Stimulated activated CD4-positive, alpha-beta T cell treated with anti-CD3 and anti-CD28 coated beads, Interleukin-1b, Interleukin-23, amount 100 ng/mL, for 24 hours (primary cell): ENCODE measurements at regions not wholly inside any gene's neighbourhood (a gene's known extent, or its start where the extent isn't known, plus 50 kb on each side); places are given as distances from the start of the nearest gene placed in this dataset.
"Not testable (repeated sequence)": the region's sequence is repeated elsewhere in the genome, so short reads cannot be mapped to it uniquely, and the experiment has no call there.

Experiments
- DNase-seq, 4 experiments: peaks; one replicate each; pipeline ENCODE4 v3.0.0-alpha.2; 2020; ENCODE audit warnings: low read depth in 4 of 4, low spot score in 1 of 4

DNA sequence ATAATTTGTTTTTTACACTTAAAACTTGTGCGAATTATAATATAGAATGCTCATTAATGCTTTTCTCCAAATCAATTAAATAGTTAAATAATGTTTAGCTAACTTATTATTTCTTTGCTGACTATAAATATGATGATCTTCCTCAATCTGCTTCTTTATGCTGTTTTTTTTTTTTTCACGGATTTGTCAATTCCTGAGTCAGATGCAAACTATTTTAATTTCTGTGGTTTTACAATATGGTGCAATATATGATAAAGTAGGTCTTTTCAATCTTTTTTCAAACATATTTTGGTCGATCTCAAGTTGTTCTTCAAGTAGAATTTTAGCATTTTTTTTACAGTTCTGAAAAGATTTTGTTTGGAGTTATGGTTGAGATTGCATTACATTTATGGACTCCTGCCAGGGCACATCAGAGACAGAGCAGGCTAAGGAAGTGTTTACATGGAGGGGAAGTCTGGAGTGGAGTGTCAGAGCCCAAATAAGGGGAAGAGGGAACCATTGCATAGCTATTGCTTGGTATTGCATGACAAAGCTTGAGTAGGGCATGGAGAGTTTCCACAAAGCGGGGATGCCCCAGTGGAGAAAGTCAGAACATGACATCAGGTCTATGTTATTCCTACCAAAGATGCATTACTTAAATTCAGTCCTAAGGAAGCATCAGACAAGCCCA is 204.4 kb downstream of the OTUD1 start:
- DNase-seq, result no peak

DNA sequence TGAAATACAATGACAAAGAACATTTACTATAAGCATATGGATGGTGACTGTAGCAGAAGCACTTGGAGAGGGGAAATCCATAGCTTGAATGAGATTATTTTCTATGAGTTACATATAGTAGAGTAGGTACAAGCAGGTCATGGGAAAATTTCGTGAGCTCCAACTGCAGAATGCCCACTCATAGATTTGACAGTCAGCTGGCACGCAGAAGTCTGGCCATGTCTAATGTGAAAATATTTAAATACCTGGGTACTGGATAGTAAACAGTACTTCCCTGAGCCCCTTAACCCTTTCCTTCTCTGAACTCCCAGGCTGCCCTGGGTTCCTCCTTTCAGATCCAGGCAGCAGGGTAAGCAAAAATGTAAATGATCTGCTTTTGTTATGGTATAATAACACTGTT is 209.7 kb downstream of the OTUD1 start:
- DNase-seq, result no peak

DNA sequence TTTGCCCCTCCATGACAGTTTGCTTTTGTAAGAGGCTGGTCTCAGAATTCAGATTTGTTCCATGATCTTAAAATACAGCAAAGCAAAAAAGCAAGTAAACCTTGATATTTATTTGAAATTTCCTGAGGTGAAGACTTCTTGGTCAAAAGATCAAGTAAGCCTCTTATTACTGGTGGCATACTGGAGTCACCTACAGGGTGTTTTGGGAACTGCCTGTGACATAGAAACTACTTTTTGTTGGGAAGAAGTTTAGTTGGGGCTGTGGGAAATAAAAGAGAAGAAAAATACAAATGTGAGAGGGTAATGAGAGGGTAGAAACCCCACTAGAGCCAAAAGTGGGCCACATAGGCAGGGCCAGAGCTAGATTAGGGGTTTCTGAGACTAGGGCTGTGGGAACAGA is 217.9 kb downstream of the OTUD1 start:
- no peak for DNase-seq

DNA sequence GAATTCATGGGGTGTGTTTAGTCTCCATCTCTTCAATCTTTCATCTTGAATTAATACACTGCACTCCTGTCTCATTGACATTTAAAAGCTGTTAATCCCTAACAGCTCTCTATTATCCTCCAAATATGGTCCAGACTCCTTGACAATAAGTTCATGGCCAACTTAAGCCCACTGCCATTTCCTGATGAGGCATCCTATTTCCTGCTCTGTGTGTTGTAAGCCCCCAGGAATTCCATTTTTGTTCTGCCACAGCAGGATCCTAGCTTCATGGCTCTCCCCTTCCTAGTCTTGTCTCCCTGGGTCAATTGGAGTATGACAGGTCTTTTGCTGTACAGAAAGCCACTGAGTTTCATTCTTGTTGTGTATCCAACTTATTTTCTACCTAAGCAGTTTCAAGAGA is 218.8 kb downstream of the OTUD1 start:
- no peak for DNase-seq

DNA sequence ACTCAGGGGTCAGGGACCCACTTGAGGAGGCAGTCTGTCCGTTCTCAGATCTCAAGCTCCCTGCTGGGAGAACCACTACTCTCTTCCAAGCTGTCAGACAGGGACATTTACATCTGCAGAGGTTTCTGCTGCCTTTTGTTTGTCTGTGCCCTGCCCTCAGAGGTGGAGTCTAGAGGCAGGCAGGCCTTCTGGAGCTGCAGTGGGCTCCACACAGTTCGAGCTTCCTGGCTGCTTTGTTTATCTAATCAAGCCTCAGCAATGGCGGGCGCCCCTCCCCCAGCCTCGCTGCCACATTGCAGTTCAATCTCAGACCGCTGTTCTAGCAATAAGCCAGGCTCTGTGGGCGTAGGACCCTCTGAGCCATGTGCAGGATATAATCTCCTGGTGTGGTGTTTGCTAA is 233.0 kb downstream of the OTUD1 start:
- not testable (repeated sequence) for DNase-seq

DNA sequence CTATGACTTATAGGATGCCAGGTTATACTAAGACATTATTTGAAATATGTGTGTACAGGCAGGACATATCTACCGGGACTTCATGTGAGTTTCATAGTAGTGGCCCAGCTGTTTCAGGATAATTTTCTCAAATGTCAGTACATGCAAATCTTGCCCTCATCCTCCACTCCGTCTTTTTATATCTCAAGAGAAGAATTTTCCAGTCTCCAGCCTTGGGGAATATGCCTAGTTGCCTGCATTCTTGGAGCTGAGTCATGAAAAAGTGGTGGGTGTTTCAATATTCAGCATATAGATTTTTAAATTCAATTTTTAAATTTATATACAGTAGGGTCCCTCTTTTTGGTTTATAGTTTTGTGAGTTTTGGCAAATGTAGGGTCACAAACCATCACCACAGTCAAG is 236.7 kb downstream of the OTUD1 start:
- no peak for DNase-seq

DNA sequence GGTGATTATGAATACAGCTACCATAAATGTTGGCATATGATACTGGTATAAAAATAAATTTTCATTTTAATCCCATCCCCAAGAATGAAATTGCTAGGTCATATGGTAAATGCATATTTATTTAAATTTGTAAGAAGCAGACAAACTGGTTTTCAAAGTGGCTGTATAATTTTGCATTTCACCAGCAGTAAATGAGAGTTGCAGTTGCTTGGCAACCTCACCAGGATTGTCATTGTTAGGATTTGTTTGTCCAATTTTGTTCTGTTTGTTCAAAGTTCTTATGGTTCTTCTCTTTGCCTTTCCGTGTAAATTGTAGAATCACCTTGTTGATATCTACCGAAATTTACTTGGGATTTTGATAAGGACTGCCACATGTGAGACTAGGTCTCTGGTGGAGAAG is 237.4 kb downstream of the OTUD1 start:
- no peak for DNase-seq

DNA sequence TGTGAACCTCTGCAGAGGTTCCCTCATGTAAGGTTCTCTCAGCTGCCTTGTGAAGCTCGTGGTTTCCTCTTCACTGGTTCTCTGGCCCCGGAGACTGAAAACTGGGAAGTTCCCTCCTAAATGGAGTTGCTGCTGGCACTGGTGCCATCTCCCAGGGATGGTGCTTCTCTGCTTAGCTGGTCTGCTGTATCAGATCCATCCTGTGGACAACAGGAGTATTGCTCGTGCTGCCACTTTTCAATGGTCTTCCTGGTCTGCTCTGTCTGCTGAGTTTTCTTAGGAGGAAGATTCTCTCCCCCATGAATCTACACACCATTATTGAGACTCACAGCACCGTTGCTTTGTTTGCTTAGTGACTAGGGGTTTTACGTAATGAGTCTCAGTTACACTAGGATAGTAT is 247.8 kb downstream of the OTUD1 start:
- DNase-seq, result no peak

DNA sequence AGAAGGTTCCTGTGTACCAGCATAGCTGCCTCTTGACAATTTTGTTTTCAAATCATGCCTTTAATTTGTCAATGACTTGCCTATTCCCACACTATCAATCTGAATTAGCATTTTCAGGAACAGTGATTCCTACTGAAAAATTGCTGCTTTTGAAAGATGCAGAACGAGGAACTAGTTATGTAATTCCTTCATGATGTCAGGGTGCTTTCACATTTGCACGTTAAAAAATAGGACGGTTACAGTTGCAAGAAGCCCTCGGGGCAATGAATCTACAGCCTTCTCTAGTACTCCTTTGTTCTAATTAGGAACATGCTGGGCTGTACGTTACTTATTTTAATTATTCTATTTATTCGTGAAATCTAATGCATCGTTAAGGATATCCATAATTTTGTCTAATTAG is 253.9 kb downstream of the OTUD1 start:
- no peak for DNase-seq

DNA sequence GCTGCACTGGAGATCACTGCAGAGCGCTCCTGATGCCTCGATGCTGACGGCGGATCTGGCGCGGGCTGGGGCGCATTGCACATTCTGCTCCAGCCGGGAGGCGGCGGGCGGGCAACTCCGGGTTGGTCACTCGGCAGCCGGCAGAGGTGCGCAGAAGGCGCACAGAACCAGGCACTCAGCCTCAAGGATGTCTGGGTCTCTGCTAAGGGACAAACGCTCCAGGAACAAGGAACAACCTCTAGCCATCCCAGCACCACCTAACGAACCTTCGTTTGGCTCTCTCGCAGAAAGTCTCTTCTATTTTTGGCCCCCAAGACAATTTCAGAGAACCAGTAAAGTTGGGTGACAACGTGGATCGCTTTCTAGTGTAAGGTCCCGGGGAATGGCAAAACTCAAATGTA is 254.6 kb downstream of the OTUD1 start:
- peak in 1 of 4 experiments; percentile 10 for DNase-seq

DNA sequence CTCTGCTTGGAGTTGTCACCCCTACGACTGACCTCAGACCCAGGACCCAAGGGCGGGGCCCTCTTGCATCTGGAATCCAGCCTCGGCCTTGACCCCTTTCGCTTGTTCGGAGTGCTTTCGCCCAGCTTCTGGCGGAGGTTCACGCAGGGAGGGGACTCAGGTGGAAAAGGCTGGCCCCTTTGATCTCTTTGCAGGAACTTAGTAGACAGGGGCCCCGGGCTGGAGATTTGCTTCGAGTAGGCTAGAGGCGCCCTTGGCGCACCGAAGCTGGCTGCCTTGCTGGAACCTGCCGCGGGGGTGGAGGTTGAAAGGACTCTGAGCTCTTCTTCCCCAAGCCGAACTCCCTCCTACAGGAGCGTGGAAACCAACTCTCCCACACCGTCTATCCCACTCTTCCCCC is 255.1 kb downstream of the OTUD1 start:
- no peak for DNase-seq

DNA sequence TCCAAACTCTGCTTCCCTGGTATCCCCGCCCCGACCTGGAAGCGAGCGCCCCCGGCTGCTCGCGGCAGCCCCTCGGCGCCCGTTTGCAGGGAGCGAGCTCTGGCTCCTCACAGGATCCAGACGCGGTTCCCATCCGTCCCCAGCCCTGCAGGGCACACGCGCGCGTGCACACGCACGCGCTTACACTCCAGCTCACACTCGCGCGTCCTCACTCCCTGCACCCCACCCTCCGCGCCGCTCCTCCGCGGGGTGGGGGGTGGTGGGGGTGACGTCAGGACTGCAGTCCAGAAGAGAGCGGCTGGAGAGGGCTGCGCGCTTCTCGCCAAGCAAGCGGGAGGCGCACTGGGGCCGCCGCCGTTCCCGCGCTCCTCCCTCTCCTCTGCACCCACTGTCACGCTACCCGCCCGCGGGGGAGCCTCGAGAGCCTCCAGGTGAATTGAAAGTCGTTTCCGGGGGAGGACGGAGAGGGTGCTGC is 255.6 kb downstream of the OTUD1 start:
- DNase-seq, result no peak

DNA sequence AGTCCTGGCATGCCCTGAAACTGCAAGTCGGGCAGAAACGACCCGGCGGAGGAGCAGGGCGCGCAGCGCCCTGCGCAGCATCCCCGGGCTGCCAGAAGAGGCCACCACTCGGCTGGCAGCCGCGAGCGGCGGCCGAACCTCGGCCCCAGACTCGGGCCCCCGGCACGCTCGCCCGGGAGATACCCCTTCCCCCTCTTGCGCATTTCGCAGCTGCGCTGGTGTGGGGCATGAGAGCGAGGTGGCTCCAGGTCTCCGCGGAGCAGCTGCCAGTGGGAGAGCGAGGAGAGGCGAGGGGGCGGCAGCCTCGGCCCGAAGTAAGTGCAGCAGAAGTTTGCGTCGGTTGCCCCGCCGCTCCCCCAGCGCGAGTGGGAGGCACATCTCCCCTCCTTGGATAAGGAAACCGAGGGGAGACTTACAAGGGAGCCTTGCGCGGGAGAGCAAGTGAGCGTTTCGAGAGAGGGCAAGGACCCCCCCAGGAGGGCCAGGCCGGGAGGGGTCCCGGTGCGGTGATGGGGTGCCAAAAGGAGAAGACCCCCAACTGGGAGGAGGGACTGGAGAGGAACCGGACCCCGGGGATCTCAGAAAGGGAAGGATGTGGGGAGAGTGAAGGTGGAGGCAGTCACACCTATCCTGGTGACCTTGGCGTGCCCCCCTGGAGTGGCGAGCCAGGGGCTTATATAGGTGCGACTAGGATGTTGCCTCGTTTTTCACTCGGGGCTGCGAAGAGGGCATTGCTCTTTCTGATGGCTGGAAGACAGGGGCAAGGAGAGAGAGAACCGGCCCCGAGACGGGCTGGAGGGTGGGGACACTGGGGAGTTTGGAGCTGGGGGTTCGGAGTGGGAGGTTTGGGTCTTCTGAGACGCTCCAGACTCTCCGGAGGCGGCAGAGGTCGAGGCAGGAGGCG is 256.3 kb downstream of the OTUD1 start:
- DNase-seq, result no peak

DNA sequence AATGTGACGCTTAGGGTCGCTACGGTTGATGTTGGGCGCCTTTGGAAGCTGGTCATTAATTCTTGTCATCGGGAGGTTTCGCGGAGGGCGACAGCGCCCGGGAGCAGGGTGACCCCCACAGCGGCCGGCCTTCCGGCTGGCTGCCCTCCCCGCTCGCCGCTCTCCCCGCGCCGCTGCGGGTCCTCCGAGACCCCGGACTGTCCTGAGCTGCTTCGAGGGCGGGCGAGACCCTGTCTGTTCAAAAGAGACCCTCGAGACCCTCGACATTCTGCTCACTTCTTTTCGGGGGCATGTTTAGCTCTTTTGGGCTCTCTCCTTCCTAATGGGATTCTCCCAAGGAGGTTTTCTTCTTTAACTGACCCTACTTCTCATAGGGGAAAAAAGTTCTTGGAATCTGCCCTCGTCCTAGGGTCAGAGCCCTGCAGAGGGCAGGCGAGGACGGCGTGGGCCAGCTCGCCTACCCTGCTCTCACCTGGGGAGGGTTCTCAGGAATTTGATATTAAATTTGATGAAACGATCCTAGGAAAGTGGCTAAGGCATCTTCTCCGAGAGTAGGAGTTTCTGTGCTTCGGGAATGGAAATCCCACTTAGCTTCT is 257.0 kb downstream of the OTUD1 start:
- no peak for DNase-seq

DNA sequence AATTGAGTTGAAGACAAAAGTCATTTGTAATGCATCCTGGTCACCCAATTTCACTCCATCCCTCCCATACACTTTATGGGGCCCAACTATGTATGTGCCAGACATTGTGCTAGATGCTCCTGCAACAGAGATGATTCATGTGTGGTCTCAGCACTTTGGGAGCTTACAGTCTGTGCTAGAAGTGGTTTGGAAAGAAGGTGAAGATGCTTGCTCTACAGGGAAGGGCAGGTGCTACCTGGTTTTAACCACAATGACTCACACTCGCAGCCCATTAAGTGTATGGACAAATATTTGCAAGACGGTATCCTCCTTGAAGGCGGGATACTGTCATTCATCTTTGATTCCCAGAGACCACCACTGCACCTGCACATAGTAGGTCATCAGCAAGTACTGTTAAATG is 257.6 kb downstream of the OTUD1 start:
- DNase-seq, result no peak

DNA sequence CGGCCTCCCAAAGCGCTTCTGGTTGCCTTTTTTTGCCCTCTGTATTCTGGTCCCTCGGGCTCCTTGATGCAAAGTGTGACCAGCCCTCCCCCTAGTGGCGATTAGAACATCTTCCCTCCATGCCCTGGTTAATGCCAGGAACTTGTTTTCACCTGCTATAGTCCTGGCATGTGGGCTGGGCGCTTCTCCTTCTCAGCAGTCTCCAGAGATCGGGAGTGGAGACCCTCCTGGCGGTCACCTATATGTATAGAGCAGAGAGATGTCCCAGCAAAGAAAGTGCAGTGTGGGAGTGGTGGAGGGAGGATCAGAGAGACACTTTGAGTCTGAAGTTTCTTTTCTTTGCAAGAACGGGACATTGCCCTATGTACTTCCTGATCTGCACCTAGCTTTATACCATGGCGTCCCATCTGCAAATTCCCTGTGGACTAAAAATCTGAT is 264.1 kb downstream of the OTUD1 start:
- peak in 3 of 4 experiments; percentile 16 to 30 (median 25) for DNase-seq

DNA sequence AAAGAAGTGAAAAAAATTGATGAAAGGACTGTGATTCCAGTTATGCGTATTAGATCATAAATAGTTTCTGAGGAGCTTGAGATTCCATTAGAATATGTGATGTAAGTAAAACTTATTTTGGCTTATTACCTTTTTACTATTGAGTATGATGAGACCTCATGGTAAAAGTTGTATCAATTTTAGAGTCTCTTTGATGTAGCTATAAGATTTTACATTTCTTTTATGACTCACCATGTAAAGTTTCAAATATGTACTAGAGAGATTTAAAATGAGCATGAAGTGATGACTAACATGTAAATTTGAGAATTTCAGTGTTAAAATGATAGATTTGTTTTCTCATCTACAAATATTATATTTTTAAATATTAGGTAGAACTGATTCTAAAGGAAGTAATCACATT is 276.5 kb downstream of the OTUD1 start:
- DNase-seq, result no peak

DNA sequence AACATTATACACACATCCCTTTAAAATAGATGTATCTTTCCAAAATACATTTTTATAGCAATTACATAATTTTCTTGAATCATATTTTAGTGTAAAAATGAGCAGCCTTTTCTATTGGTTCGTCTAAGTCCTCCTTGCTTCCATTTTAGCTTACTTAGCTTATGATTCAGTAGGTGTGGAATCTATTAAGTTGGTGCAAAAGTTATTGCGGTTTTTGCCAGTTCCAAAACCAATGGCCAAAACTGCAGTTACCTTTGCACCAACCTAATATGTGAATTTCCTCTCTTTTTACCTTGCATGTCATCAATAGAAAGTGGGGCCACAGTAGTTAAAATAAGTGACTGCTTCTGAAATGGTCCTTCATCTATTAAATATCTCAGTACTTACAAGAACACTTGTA is 279.0 kb downstream of the OTUD1 start:
- DNase-seq, result no peak

DNA sequence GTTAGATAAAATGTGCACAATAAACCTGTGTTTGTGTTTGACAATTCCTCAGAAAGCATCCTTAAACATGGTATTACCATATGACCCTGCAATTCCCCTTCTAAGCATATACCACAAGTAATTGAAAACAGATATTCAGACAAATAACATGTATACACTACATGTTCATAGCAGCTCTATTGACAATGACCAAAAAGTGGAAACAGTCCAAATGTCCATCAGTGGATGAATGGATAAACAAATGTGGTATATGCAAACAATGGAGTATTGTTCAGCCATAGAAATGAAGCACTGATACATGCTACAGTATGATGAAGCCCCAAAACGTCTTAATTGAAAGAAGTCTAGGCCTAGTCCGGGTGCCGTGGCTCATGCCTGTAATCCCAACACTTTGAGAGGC is 280.1 kb downstream of the OTUD1 start:
- DNase-seq, result no peak

DNA sequence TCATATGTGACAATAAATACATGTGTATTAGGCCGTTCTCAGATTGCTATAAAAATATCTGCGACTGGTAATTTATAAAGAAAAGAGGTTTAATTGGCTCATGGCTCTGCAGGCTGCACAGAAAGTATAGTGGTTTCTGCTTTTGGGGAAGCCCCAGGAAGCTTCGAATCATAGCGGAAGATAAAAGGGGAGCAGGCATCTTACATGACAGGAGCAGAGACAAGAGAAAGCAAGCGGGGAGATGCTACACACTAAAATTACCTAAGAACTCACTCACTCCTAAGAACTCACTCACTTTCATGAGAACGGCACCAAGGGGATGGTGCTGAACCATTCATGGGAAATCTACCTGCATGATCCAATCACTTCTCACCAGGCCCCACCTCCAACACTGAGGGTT is 284.9 kb downstream of the OTUD1 start:
- no peak for DNase-seq

DNA sequence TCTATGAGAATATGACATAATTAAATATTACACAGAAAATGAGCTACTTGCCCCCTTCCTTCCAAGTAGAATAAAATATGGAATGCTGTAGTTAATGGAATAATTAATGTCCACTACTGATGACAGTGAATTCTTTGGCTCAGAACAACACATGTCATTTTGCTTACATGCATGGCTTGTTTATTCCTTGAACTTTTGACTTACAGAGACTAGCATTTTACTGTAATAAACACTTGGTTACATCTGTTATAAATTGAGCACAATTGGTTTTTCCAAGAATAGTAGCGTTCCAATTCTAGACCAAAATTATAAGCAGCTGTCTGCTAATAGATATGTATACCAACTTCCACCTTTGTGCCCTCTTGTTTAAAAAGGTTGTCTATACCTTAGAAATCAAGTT is 286.7 kb downstream of the OTUD1 start:
- DNase-seq, result no peak

DNA sequence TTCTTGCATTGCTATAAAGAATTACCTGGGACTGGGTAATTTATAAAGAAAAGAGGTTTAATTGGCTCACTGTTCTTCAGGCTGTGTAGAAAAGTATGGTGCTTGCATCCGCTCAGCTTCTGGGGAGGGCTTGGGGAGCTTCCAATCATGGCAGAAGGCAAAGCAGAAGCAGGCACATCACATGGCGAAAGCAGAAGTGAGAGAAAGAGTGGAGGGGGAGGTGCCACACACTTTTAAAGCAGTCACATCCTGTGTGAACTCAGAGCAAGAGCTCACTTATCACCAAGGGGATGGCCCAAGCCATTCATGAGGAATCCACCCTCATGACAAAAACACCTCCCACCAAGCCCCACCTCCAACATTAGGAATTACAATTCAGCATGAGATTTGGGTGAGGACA is 303.5 kb downstream of the OTUD1 start:
- no peak for DNase-seq
